GM19099 (cell line): ENCODE measurements at regions not wholly inside any gene's neighbourhood (a gene's known extent, or its start where the extent isn't known, plus 50 kb on each side); places are given as distances from the start of the nearest gene placed in this dataset.

Experiments
- POLR2A ChIP-seq: IDR thresholded peaks from 3 replicates; pipeline ENCODE4 v1.6.1; 2011; ENCODE audit warnings: low read depth; ENCODE audit not compliant: insufficient read length; ENCODE audit errors: extremely low read depth

- TF ChIP-seq POLR2A = no peak
Observed at GRCh38 chr6:113551168-113551567, 306.0 kb upstream of the MARCKS start.

- TF ChIP-seq POLR2A = no peak
Observed at GRCh38 chr6:113556775-113557174, 300.4 kb upstream of the MARCKS start.

- TF ChIP-seq POLR2A = no peak
Observed at GRCh38 chr6:113558431-113558830, 298.7 kb upstream of the MARCKS start.

- no peak for TF ChIP-seq POLR2A
Observed at GRCh38 chr6:113558966-113559365, 298.2 kb upstream of the MARCKS start.

GRCh38 chr6:113560376-113560775, 296.8 kb upstream of the MARCKS start:
- no peak for TF ChIP-seq POLR2A

- no peak for TF ChIP-seq POLR2A
Observed at GRCh38 chr6:113560908-113561307, 296.2 kb upstream of the MARCKS start.

GRCh38 chr6:113562248-113562647, 294.9 kb upstream of the MARCKS start:
- TF ChIP-seq POLR2A = no peak

GRCh38 chr6:113564371-113565171, 292.6 kb upstream of the MARCKS start:
- no peak for TF ChIP-seq POLR2A

- TF ChIP-seq POLR2A = no peak
Observed at GRCh38 chr6:113565306-113565705, 291.8 kb upstream of the MARCKS start.

GRCh38 chr6:113570161-113570560, 287.0 kb upstream of the MARCKS start:
- TF ChIP-seq POLR2A = no peak

GRCh38 chr6:113570641-113571040, 286.5 kb upstream of the MARCKS start:
- no peak for TF ChIP-seq POLR2A

- no peak for TF ChIP-seq POLR2A
Observed at GRCh38 chr6:113574147-113574546, 283.0 kb upstream of the MARCKS start.

GRCh38 chr6:113576310-113576709, 280.8 kb upstream of the MARCKS start:
- no peak for TF ChIP-seq POLR2A

- no peak for TF ChIP-seq POLR2A
Observed at GRCh38 chr6:113578691-113579090, 278.5 kb upstream of the MARCKS start.

GRCh38 chr6:113584767-113585166, 272.4 kb upstream of the MARCKS start:
- TF ChIP-seq POLR2A = no peak

- no peak for TF ChIP-seq POLR2A
Observed at GRCh38 chr6:113585246-113585645, 271.9 kb upstream of the MARCKS start.
